Choroid plexus epithelial cell (primary cell): ENCODE measurements at regions not wholly inside any gene's neighbourhood (a gene's known extent, or its start where the extent isn't known, plus 50 kb on each side); places are given as distances from the start of the nearest gene placed in this dataset.

Source experiments
- DNase-seq: peaks from one replicate; pipeline ENCODE4 v3.0.0-alpha.2; 2010; ENCODE audit warnings: low read depth
- H3K4me3 ChIP-seq: 2 replicates; pipeline ENCODE4 v1.5.1; 2011; ENCODE audit warnings: low read depth, mild to moderate bottlenecking, control low read depth, low read length, moderate library complexity
- TF ChIP-seq, protein P1 (sequence below): conservative IDR thresholded peaks from 2 replicates; pipeline ENCODE4 v1.5.1; 2011; ENCODE audit warnings: low read depth, mild to moderate bottlenecking, control low read depth, inconsistent platforms, low read length, moderate library complexity

DNA sequence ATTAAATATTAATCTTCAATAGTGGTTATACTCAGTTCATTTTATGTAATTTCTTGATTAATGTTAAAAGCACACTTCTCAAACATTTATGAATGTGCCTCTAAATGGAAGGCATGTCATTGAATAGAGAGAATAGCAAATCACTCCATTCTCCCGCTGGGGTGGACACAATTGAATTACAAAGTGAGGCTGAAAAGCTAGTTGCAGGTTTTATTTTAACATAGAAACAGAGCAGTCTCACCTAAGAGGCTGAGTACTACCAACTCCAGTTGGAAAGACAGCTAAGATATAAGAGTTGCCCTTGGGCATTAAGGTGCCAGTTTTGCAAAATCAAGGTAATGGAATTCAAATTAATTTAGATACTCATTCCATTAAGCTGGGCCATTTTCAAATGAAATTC is 147.2 kb downstream of the PCSK1 start:
- H3K4me3 ChIP-seq: no peak overlapping the region
- no peak for DNase-seq
- TF ChIP-seq, protein P1, sequence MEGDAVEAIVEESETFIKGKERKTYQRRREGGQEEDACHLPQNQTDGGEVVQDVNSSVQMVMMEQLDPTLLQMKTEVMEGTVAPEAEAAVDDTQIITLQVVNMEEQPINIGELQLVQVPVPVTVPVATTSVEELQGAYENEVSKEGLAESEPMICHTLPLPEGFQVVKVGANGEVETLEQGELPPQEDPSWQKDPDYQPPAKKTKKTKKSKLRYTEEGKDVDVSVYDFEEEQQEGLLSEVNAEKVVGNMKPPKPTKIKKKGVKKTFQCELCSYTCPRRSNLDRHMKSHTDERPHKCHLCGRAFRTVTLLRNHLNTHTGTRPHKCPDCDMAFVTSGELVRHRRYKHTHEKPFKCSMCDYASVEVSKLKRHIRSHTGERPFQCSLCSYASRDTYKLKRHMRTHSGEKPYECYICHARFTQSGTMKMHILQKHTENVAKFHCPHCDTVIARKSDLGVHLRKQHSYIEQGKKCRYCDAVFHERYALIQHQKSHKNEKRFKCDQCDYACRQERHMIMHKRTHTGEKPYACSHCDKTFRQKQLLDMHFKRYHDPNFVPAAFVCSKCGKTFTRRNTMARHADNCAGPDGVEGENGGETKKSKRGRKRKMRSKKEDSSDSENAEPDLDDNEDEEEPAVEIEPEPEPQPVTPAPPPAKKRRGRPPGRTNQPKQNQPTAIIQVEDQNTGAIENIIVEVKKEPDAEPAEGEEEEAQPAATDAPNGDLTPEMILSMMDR: no peak

DNA sequence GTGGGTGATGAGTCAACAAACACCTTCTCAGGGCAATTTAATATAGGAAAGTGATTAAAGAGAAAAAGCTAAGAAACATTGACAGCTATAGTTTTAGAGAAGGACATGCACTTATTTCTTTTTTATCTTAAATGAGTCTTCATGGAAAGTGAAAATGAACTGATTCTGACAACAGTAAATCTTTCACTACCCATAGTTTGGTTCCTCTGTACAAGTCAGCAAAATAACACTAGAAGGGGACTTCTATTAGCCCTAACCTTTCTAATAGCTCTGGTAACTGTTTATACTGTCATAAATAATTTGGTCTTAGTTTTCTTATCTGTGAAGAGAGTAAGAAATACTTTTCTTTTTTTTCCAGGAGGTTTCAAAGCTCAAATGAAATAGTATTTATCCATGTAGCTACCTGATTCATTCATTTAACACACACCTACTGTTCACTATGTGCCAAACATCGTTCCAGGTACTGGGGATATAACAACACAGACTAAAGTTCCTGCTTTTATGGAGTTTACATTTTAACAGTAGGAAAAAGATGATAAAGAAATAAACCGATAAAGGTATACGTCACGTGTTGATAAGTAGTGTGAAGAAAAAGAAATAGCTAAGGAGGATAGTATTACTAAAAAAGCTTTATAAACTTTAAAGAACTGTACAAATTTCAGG is 148.2 kb downstream of the PCSK1 start:
- TF ChIP-seq, protein P1: no peak
- no peak for DNase-seq
- no peak overlapping the region for H3K4me3 ChIP-seq

DNA sequence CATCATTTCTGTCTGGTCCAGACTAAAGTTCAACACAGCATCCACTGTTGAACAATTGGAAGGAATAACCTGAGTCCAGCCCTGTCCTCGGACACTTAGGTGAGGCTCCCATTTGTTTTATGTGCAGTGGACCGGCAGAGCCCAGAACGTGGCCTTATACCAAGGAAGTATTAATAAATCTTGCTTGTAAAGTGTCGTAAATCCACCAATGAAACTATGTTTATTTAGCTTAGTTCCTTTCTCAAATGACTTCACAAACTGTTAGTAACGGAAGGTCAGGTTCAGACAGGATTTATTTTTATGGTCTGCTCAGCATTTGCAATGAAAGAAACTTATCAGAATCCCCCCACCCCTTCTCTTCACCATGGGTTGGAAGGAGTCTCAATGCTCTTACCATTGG is 149.5 kb downstream of the PCSK1 start:
- DNase-seq: no peak
- TF ChIP-seq, protein P1: no peak
- no peak overlapping the region for H3K4me3 ChIP-seq

DNA sequence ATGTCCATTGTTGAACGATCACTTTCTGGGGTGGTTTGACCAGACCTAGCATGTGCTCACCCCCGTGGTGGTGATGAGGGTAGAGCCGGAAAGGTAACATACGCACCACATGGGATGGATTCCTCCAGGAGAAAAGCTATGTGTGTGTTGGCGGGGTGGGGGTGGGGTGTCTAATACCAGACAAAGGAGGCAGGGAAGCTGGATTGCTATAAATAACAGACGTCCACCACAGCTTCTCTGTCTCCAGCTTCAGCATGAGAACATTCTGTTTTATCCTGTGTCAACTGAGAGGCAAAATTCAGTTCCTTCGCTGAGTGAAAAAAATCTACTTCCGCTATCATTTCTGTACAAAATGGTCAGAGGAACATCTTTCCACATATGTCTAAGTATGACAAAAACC is 151.0 kb downstream of the PCSK1 start:
- no peak overlapping the region for H3K4me3 ChIP-seq
- TF ChIP-seq, protein P1: no peak
- DNase-seq: no peak

DNA sequence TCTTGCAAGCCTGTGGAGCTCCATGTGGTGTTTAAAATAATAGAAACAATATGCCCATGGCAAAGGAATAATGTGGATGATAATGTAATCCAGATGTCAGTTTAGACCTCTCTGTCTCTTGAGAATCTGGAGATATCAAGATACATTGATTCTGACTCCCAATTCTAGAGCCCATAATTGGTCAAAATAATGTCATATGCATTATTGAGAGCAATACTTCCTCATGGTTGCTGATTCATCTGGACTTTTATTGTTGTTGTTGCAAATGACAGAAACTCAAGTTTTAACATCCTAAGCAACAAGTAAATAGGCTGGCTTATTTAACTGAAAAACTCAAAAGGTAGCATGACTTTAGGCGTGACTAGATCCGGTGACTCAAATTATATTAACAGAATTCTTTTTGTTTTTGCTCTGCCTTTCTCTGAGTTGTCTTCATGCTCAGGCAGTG is 152.1 kb downstream of the PCSK1 start:
- no peak overlapping the region for H3K4me3 ChIP-seq
- no peak for DNase-seq
- TF ChIP-seq, protein P1: no peak

DNA sequence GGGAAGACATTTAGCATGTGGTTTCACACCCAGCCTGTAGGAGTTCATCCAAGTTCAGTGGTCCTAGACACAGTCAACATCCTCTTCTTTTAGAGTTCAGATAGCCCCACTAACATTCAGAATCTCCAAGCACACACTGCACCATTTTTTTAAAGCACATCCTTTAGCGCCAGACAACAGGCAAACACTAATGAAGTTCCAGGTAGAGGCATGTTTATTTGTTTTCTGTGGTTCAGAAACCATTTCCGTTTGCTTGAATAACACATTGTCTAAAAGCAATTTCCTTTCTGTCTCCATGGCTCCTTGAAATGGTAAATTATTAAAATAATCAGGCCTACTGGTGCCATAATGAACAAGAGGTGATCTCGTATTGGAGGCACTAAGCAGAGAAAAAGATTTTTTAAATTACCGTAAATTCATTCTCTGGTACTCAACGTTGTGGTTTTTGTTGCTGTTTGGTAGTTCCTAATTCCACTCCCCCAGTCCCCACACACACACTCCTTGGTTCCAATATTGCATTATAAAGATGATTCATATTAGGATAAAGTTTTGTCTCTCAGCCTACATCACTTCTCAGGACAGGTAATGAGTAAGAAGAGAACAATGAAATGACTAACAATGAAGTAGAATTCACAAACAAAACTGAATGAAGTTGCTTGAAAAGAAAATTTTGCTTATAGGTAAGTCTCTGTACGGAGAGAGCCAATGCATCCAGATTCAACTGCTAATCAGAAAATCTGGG is 153.1 kb downstream of the PCSK1 start:
- TF ChIP-seq, protein P1: peak; percentile 2
- no peak overlapping the region for H3K4me3 ChIP-seq

More for the DNA sequence above, 153.1 kb downstream of the PCSK1 start:
- DNase-seq: no peak
